ENCODE measurements at regions not wholly inside any gene's neighbourhood (a gene's known extent, or its start where the extent isn't known, plus 50 kb on each side); places are given as distances from the start of the nearest gene placed in this dataset.
"Not testable (repeated sequence)": the region's sequence is repeated elsewhere in the genome, so short reads cannot be mapped to it uniquely, and the experiment has no call there.

GRCh38 chr5:124148574-124148973 lies 597.9 kb downstream of the ZNF608 start:
- DNase-seq: no peak

GRCh38 chr5:124140060-124140459 lies 606.4 kb downstream of the ZNF608 start:
- DNase-seq: no peak

GRCh38 chr5:124139477-124139876 lies 607.0 kb downstream of the ZNF608 start:
- DNase-seq: no peak

GRCh38 chr5:124136609-124137008 lies 609.8 kb downstream of the ZNF608 start:
- DNase-seq: no peak

- no peak for DNase-seq
Measured at GRCh38 chr5:124134941-124135340, 611.5 kb downstream of the ZNF608 start.

- no peak for DNase-seq
Measured at GRCh38 chr5:124133406-124133805, 613.0 kb downstream of the ZNF608 start.

GRCh38 chr5:124132843-124133242 lies 613.6 kb downstream of the ZNF608 start:
- DNase-seq: no peak

GRCh38 chr5:124131466-124131865 lies 615.0 kb downstream of the ZNF608 start:
- DNase-seq: no peak

GRCh38 chr5:124130816-124131215 lies 615.6 kb downstream of the ZNF608 start:
- DNase-seq: no peak

GRCh38 chr5:124128867-124129266 lies 616.9 kb downstream of the CSNK1G3 start:
- DNase-seq: no peak

GRCh38 chr5:124126504-124127217 lies 614.7 kb downstream of the CSNK1G3 start:
- DNase-seq: no peak

GRCh38 chr5:124124711-124125229 lies 612.8 kb downstream of the CSNK1G3 start:
- DNase-seq: no peak

- DNase-seq: no peak
Measured at GRCh38 chr5:124121198-124121597, 609.2 kb downstream of the CSNK1G3 start.

- no peak for DNase-seq
Measured at GRCh38 chr5:124114911-124115310, 602.9 kb downstream of the CSNK1G3 start.

- no peak for DNase-seq
Measured at GRCh38 chr5:124111886-124112285, 599.9 kb downstream of the CSNK1G3 start.

GRCh38 chr5:124110942-124111341 lies 599.0 kb downstream of the CSNK1G3 start:
- DNase-seq: no peak

- DNase-seq: no peak
Measured at GRCh38 chr5:124105326-124105725, 593.3 kb downstream of the CSNK1G3 start.

GRCh38 chr5:124104821-124105220 lies 592.8 kb downstream of the CSNK1G3 start:
- no peak for DNase-seq

- no peak for DNase-seq
Measured at GRCh38 chr5:124104344-124104743, 592.4 kb downstream of the CSNK1G3 start.

GRCh38 chr5:124103671-124104070 lies 591.7 kb downstream of the CSNK1G3 start:
- no peak for DNase-seq

GRCh38 chr5:124103056-124103455 lies 591.1 kb downstream of the CSNK1G3 start:
- not testable (repeated sequence) for DNase-seq

GRCh38 chr5:124102486-124102885 lies 590.5 kb downstream of the CSNK1G3 start:
- no peak for DNase-seq

- no peak for DNase-seq
Measured at GRCh38 chr5:124093658-124094057, 581.7 kb downstream of the CSNK1G3 start.

- DNase-seq: no peak
Measured at GRCh38 chr5:124090115-124090514, 578.1 kb downstream of the CSNK1G3 start.

GRCh38 chr5:124089578-124089977 lies 577.6 kb downstream of the CSNK1G3 start:
- DNase-seq: no peak

Data from cortex of kidney (tissue), 1 donor.